ENCODE measurements at regions not wholly inside any gene's neighbourhood (a gene's known extent, or its start where the extent isn't known, plus 50 kb on each side); places are given as distances from the start of the nearest gene placed in this dataset.
"Not testable (repeated sequence)": the region's sequence is repeated elsewhere in the genome, so short reads cannot be mapped to it uniquely, and the experiment has no call there.

DNA sequence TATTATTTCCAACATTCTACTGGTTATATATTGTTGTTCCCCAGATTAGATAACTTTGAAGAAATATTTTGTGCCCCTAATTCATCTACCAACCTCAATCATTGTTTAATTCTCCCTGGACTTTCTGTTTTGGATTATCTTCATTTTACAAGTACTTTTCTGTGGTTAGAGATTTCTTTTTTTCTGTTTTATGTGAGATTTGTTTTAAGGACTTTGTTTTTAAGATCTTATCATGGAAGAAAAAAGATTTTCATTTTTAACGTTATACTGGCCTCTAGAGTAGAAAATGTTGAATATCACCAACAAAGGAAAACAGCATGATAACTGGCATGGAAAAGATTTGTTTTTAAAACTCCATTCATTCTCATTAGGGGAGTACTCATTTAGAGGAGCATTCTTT is 210.9 kb upstream of the KCNMB2 start:
- peak; percentile 21 for DNase-seq (ENCODE audit: low read depth, low spot score)

DNA sequence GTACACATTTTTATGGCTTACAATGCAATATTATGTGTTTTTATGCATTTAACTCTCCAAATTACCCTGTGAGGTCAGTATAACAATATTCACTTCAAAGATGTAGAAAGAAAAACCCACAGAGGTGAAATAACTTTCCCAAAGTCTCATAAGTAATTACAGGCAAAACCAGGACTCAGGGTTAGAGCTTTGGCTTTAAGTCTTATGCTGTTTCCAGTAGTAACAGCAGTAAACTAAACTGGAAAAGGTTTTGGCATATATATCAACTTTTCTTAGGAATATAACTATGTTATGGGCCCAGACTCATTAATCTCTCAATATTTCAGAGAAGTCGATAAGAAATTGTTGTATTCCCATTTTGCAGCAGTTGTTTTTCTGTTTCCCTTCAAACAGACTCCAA is 206.3 kb upstream of the KCNMB2 start:
- DNase-seq (ENCODE audit: low read depth, low spot score), result no peak

DNA sequence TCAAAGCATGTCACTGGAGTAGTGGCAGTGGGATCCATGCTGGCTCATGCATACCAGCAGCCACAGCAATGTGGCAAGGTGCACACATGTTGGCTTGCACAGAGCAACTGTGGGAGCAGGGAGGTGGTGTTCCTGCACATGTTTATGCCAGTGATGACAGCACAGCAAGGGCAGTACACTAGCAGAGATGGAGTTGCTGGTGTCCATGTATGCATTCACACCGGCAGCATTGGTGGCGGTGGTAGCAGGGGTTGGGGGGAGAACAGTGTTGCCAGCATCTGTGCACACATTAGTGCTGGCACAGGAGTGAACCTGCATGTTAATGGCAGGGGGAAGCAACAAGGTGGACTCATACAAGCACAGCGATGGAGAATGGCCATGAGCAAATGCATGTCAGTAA is 202.0 kb upstream of the KCNMB2 start:
- no peak for DNase-seq (ENCODE audit: low read depth, low spot score)

DNA sequence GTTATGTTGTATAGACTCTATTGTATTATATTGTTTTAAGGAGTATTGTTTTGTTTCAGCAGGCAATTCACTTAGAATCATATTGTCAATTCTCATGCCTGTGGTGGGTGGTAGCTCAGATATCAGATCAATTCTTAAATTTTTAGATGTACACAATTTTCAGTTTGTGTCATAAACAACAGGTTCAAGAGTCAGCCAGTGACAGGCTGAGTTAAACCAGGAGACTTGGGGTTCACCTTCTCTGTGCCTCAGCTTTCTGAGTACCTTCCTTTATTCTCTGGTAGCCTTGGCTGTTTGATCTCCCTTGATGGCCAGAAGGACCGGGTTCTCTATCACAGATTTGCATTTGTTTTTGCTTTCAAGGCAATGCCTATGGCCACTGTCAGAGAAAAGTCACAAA is 199.9 kb upstream of the KCNMB2 start:
- DNase-seq (ENCODE audit: low read depth, low spot score), result no peak

DNA sequence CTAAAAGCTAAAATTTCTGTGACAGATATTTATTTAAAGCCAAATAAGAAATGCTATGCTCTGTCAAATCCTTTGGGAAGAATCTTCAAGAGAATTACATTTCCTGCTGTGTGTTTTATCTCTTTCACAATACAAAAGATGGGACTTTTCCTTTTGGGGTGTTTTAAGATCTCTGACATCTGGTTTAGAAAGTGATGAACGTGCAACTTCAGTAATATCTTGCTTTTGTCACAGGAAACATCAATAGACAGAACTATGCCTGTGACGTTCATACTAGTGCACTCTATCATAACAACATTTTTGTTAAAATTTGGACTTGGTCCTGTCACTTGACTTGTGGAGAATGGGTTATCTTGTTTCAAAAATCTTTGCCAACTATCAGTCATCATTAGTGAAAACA is 195.7 kb upstream of the KCNMB2 start:
- no peak for DNase-seq (ENCODE audit: low read depth, low spot score)

DNA sequence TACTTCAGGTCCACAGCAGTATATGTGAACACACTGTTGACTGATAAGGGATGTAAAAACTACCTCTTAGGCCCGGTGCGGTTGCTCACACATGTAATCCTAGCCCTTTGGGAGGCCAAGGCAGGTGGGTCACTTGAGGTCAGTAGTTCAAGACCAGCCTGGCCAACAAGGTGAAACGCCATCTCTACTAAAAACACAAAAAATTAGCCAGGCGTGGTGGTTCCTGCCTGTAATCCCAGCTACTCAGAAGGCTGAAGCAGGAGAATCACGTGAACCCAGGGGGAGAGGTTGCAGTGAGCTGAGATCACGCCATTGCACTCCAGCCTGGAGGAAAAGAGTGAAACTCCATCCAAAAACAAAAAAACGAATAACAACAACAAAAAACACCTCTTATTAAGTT is 194.6 kb upstream of the KCNMB2 start:
- DNase-seq (ENCODE audit: low read depth, low spot score), result no peak

GRCh38 chr3:178342111-178342510 is 194.1 kb upstream of the KCNMB2 start:
- DNase-seq (ENCODE audit: low read depth, low spot score), result no peak

DNA sequence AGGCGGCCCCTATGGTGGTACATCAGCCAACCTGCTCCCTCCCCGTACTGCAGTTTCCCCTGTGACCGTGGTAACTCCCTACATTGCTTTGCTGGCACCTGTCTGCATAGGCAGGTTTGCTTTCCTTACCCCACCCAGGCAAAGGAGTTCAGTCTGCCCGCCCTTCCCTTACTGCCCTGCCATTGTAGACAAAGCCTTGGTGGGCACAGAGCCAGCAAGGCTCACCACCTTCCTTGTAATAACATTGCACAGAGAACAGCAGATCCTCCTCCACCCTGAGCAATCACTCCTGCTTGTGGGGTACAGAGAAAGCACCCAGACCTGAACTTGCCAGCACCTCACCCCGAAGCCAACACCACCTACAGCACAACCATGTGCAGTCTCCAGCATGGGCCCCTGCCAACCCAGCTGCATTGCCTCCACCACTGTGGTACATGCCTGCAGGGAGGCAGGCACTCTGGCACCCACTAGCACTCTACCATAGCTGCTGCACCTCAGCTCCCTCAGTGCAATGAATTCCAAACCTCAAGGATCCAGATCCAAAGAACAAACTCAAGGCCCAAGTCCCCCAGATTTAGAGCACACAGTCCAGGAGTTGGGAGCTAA is 192.7 kb upstream of the KCNMB2 start:
- DNase-seq (ENCODE audit: low read depth, low spot score), result no peak

DNA sequence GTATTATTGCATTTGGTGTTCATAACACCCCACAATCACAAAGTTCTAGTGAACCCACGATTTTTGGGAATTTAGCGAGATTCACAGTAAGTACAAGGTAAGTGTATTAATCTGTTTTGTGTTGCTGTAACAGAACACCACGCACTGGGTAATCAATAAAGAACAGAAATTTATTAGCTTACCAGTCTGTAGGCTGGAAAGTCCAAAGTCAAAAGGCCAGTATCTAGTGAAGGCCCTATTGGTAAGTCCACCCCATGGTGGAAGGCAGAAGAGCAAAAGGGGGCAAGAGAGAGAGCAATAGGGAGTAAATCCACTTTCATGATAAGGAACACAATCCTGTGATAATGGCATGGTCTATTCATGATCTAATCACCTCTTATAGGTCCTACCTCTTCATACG is 190.3 kb upstream of the KCNMB2 start:
- no peak for DNase-seq (ENCODE audit: low read depth, low spot score)

GRCh38 chr3:178348561-178349217 is 187.5 kb upstream of the KCNMB2 start:
- not testable (repeated sequence) for DNase-seq (ENCODE audit: low read depth, low spot score)

GRCh38 chr3:178349218-178349596 is 187.0 kb upstream of the KCNMB2 start:
- DNase-seq (ENCODE audit: low read depth, low spot score), result not testable (repeated sequence)

- DNase-seq (ENCODE audit: low read depth, low spot score), result no peak
These were observed 185.5 kb upstream of the KCNMB2 start for GRCh38 chr3:178350763-178351162.

DNA sequence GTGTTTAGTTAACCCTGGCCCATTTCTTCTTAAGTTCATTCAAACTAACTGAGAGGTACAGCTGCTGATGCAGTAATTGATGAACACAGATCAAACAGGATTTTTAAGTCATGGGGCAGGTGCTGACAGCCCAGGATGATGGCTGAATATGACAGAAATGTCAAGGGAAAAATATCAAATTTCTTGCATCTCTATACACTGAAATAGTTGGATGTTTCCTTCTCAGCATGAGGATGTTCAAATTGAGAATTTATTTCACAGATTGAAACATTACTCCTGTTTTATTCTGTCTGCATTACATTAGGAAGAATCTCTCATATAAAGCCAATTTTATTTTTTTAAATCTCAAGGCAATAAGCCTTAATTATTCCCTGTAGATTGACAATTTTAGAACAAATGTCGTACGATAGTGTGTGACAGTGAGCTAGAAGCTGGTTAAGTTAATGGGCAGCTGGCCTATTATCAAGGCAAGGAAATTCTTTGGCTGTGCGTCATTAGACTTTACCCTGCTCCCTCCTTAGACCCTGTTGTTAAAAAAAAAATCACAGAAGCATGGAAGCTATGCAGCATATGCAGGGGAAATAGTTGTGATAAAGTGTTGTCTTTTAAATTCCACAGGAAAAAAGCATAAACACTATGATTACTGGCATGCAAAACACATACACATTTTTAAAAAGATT is 183.8 kb upstream of the KCNMB2 start:
- peak; percentile 37 for DNase-seq (ENCODE audit: low read depth, low spot score)

- no peak for DNase-seq (ENCODE audit: low read depth, low spot score)
These were observed 183.1 kb upstream of the KCNMB2 start for GRCh38 chr3:178353006-178353694.

DNA sequence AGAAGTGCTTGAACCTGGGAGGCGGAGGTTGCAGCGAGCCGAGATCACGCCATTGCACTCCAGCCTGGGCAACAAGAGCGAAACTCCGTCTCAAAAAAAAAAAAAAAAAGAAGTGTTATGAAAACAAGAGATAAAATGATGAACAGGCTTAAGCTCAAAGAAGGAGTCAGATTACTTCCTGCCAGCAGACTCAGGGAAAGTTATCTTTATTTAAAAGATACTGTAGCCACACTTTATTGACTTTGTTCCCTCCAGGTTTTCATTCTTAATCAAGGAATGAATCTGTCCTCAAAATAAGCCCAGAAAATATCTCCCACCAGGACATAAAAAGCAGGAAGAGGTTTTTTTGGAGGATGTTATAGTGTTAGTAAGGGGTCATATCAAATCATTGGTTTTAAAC is 176.5 kb upstream of the KCNMB2 start:
- DNase-seq (ENCODE audit: low read depth, low spot score), result no peak

DNA sequence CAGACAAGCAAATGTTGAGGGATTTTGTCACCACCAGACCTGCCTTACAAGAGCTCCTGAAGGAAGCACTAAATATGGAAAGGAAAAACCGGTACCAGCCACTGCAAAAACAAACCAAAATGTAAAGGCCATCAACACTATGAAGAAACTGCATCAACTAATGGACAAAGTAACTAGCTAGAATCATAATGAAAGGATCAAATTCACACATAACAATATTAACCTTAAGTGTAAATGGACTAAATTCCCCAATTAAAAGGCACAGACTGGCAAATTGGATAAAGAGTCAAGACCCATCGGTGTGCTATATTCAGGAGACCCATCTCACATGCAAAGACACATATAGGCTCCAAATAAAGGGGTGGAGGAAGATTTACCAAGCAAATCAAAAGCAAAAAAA is 173.2 kb upstream of the KCNMB2 start:
- DNase-seq (ENCODE audit: low read depth, low spot score), result not testable (repeated sequence)

GRCh38 chr3:178367817-178368617 is 168.2 kb upstream of the KCNMB2 start:
- DNase-seq (ENCODE audit: low read depth, low spot score), result no peak

- no peak for DNase-seq (ENCODE audit: low read depth, low spot score)
These were observed 167.2 kb upstream of the KCNMB2 start for GRCh38 chr3:178369006-178369405.

DNA sequence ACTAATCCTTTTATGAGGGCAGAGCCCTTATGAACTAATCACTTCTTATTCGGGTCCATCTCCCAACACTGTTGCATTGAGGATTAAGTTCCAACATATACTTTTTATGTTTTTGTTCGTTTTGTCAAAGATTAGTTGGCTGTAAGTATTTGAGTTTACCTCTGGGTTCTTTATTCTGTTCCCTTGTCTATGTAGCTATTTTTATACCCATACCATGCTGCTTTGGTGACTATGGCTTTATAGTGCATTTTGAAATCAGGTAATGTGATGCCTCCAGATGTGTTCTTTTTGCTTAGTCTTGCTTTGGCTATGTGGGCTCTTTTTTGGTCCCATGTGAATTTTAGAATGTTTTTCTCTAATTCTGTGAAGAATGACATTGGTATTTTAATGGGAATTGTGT is 166.4 kb upstream of the KCNMB2 start:
- no peak for DNase-seq (ENCODE audit: low read depth, low spot score)

GRCh38 chr3:178370387-178370786 is 165.8 kb upstream of the KCNMB2 start:
- DNase-seq (ENCODE audit: low read depth, low spot score), result no peak

DNA sequence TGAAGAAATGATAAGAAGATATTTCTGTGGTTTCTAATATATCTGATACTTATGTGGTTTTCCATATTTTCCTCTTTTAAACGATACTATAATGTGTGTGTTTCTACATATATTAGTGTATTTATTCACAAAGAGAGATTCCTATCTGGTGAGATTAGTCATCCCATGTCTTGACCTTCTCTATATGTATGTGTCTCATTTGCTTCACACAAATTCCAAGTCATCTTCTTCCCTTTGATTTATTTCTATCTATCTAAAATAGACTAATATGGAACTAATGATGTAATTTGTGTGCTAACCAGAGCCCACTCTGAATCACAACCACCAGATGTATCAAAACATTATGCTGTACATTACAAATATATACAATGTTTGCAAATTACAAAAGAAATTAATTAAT is 154.7 kb upstream of the KCNMB2 start:
- DNase-seq (ENCODE audit: low read depth, low spot score), result no peak

GRCh38 chr3:178381971-178382448 is 154.2 kb upstream of the KCNMB2 start:
- DNase-seq (ENCODE audit: low read depth, low spot score), result no peak

All from smooth muscle cell of the brain vasculature (primary cell).